ENCODE measurements at regions not wholly inside any gene's neighbourhood (a gene's known extent, or its start where the extent isn't known, plus 50 kb on each side); places are given as distances from the start of the nearest gene placed in this dataset.

GRCh38 chr9:80041821-80042220 is 470.1 kb downstream of the TLE4 start:
- Histone ChIP-seq H3K36me3 (ENCODE audit: control insufficient read depth, insufficient read depth, low read length) (no peaks in the 10 kb centered on the region), H3K4me1 (ENCODE audit: control insufficient read depth, insufficient read depth, low read length, poor library complexity, severe bottlenecking) (no peaks in the 10 kb centered on the region), H3K9me3 (ENCODE audit: control insufficient read depth, low read length) (no peaks in the 10 kb centered on the region), H3K4me3 (ENCODE audit: extremely low read depth, insufficient read depth, low read length, poor library complexity, severe bottlenecking) (no peak overlapping the region), H3K27ac (ENCODE audit: low read depth, low read length, severe bottlenecking) (no peak overlapping the region)
- 76 to 100% methylated on average over 2 of the region's 4 CpGs for WGBS, 2 experiments (ENCODE audit: insufficient coverage in 2 of 2)

GRCh38 chr9:80040457-80040856 is 468.7 kb downstream of the TLE4 start:
- no peaks in the 10 kb centered on the region for H3K36me3 ChIP-seq (ENCODE audit: control insufficient read depth, insufficient read depth, low read length)
- H3K27ac ChIP-seq (ENCODE audit: low read depth, low read length, severe bottlenecking): no peak overlapping the region
- 84 to 89% methylated on average over 4 of the region's 4 CpGs for WGBS, 2 experiments (ENCODE audit: insufficient coverage in 2 of 2)

GRCh38 chr9:80030801-80031200 is 459.0 kb downstream of the TLE4 start:
- H3K9me3 ChIP-seq (ENCODE audit: control insufficient read depth, low read length): no peaks in the 10 kb centered on the region
- H3K36me3 ChIP-seq (ENCODE audit: control insufficient read depth, insufficient read depth, low read length): no peaks in the 10 kb centered on the region
- no peak overlapping the region for H3K4me3 ChIP-seq (ENCODE audit: extremely low read depth, insufficient read depth, low read length, poor library complexity, severe bottlenecking)
- H3K4me1 ChIP-seq (ENCODE audit: control insufficient read depth, insufficient read depth, low read length, poor library complexity, severe bottlenecking): no peaks in the 10 kb centered on the region
- no peak overlapping the region for H3K27ac ChIP-seq (ENCODE audit: low read depth, low read length, severe bottlenecking)
- WGBS, 2 experiments (ENCODE audit: insufficient coverage in 2 of 2): no CpG with 5 or more reads among the region's 2 CpGs

More at GRCh38 chr9:80040457-80040856, 468.7 kb downstream of the TLE4 start:
- no peak overlapping the region for H3K4me3 ChIP-seq (ENCODE audit: extremely low read depth, insufficient read depth, low read length, poor library complexity, severe bottlenecking)
- H3K4me1 ChIP-seq (ENCODE audit: control insufficient read depth, insufficient read depth, low read length, poor library complexity, severe bottlenecking): no peaks in the 10 kb centered on the region
- H3K9me3 ChIP-seq (ENCODE audit: control insufficient read depth, low read length): no peaks in the 10 kb centered on the region

- no peak overlapping the region for H3K27ac ChIP-seq (ENCODE audit: low read depth, low read length, severe bottlenecking)
- H3K9me3 ChIP-seq (ENCODE audit: control insufficient read depth, low read length): no peaks in the 10 kb centered on the region
- H3K4me3 ChIP-seq (ENCODE audit: extremely low read depth, insufficient read depth, low read length, poor library complexity, severe bottlenecking): no peak overlapping the region
- no peaks in the 10 kb centered on the region for H3K4me1 ChIP-seq (ENCODE audit: control insufficient read depth, insufficient read depth, low read length, poor library complexity, severe bottlenecking)
- WGBS, 2 experiments (ENCODE audit: insufficient coverage in 2 of 2): 80 to 83% methylated on average over 1 of the region's 2 CpGs
- H3K36me3 ChIP-seq (ENCODE audit: control insufficient read depth, insufficient read depth, low read length): no peaks in the 10 kb centered on the region
Observed at GRCh38 chr9:80028501-80028900, 456.7 kb downstream of the TLE4 start.

DNA sequence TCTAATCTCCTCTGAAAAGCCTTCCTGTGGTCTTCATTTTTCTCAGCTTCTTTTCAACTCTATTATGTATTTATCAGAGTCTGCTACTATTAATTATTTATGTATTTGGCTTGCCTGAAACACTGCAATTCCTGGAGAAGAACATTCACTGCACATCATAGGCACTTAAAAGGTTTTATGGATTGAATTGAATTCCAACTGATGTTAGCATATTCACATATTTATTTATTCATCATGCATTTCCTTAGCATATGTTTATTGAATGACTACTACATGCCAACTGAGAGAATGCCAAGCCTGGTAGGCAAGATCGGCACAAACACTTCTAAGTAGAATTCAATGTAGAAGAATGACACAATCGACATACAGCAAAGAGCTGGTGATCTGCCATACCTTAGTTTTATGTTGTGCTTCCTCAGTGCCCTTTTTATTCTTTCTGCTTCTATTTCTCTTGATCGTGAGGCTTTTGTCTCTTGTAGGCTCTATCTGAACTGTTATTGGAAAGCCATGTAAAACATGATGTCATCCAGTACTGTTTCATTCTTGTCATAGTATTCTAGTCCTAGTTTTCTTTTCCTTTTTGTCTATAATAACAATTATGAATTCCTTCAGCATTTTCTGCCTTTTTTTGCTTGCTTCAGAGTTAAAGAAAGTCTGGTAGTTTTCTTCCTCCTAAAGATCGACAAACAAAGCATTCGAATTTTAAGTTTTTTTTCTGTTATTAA is 454.2 kb downstream of the TLE4 start:
- Histone ChIP-seq H3K36me3 (ENCODE audit: control insufficient read depth, insufficient read depth, low read length) (no peaks in the 10 kb centered on the region), H3K4me1 (ENCODE audit: control insufficient read depth, insufficient read depth, low read length, poor library complexity, severe bottlenecking) (no peaks in the 10 kb centered on the region), H3K9me3 (ENCODE audit: control insufficient read depth, low read length) (no peaks in the 10 kb centered on the region), H3K4me3 (ENCODE audit: extremely low read depth, insufficient read depth, low read length, poor library complexity, severe bottlenecking) (no peak overlapping the region), H3K27ac (ENCODE audit: low read depth, low read length, severe bottlenecking) (no peak overlapping the region)
- 95% methylated on average over 3 of the region's 5 CpGs; no CpG with 5 or more reads in 1 of the 2 experiments for WGBS, 2 experiments (ENCODE audit: insufficient coverage in 2 of 2)

DNA sequence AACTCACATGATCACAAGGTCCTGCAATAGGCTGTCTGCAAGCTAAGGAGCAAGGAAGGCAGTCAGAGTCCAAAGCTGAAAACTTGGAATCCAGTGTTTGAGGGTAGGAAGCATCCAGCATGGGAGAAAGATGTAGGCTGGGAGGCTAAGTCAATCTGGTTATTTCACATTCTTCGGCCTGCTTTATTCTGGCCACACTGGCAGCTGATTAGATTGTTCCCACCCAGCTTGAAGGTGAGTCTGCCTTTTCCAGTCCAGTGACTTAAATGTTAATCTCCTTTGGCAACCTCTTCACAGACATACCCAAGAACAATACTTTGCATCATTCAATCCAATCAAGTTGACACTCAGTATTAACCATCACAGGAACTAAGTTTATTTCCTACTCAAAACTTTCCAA is 453.4 kb downstream of the TLE4 start:
- Histone ChIP-seq H3K9me3 (ENCODE audit: control insufficient read depth, low read length) (no peaks in the 10 kb centered on the region), H3K27ac (ENCODE audit: low read depth, low read length, severe bottlenecking) (no peak overlapping the region), H3K4me3 (ENCODE audit: extremely low read depth, insufficient read depth, low read length, poor library complexity, severe bottlenecking) (no peak overlapping the region), H3K36me3 (ENCODE audit: control insufficient read depth, insufficient read depth, low read length) (no peaks in the 10 kb centered on the region), H3K4me1 (ENCODE audit: control insufficient read depth, insufficient read depth, low read length, poor library complexity, severe bottlenecking) (no peaks in the 10 kb centered on the region)
- 100% methylated on average over 1 of the region's 1 CpG; no CpG with 5 or more reads in 1 of the 2 experiments for WGBS, 2 experiments (ENCODE audit: insufficient coverage in 2 of 2)

GRCh38 chr9:80020530-80020929 is 448.8 kb downstream of the TLE4 start:
- Histone ChIP-seq H3K4me1 (ENCODE audit: control insufficient read depth, insufficient read depth, low read length, poor library complexity, severe bottlenecking) (no peaks in the 10 kb centered on the region), H3K4me3 (ENCODE audit: extremely low read depth, insufficient read depth, low read length, poor library complexity, severe bottlenecking) (no peak overlapping the region), H3K9me3 (ENCODE audit: control insufficient read depth, low read length) (no peaks in the 10 kb centered on the region), H3K27ac (ENCODE audit: low read depth, low read length, severe bottlenecking) (no peak overlapping the region), H3K36me3 (ENCODE audit: control insufficient read depth, insufficient read depth, low read length) (no peaks in the 10 kb centered on the region)

DNA sequence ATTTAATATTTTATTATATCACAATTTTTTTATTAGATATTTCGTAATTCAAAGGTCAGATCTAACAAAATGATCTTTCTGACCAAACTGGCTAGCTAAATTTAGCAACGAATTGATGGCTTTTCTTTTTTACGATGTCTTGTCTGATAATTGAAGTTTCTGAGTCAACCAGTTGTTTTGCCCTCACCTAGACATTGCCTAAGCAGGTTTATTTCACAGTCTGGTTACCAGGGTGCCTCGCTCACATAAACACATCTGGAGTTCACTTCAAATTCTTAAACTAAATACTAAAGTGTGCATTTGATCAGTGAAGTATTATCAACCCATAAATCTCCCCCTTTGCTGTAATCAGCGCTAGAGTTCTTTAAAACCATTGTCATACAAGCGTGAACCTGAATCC is 448.3 kb downstream of the TLE4 start:
- no peaks in the 10 kb centered on the region for H3K4me1 ChIP-seq (ENCODE audit: control insufficient read depth, insufficient read depth, low read length, poor library complexity, severe bottlenecking)
- H3K27ac ChIP-seq (ENCODE audit: low read depth, low read length, severe bottlenecking): no peak overlapping the region
- H3K4me3 ChIP-seq (ENCODE audit: extremely low read depth, insufficient read depth, low read length, poor library complexity, severe bottlenecking): no peak overlapping the region
- 93 to 96% methylated on average over 2 to 4 of the region's 6 CpGs for WGBS, 2 experiments (ENCODE audit: insufficient coverage in 2 of 2)
- H3K9me3 ChIP-seq (ENCODE audit: control insufficient read depth, low read length): no peaks in the 10 kb centered on the region
- H3K36me3 ChIP-seq (ENCODE audit: control insufficient read depth, insufficient read depth, low read length): no peaks in the 10 kb centered on the region

- no peaks in the 10 kb centered on the region for H3K9me3 ChIP-seq (ENCODE audit: control insufficient read depth, low read length)
- no peak overlapping the region for H3K4me3 ChIP-seq (ENCODE audit: extremely low read depth, insufficient read depth, low read length, poor library complexity, severe bottlenecking)
- no CpG with 5 or more reads among the region's 1 CpG for WGBS, 2 experiments (ENCODE audit: insufficient coverage in 2 of 2)
- no peaks in the 10 kb centered on the region for H3K4me1 ChIP-seq (ENCODE audit: control insufficient read depth, insufficient read depth, low read length, poor library complexity, severe bottlenecking)
- H3K27ac ChIP-seq (ENCODE audit: low read depth, low read length, severe bottlenecking): no peak overlapping the region
- no peaks in the 10 kb centered on the region for H3K36me3 ChIP-seq (ENCODE audit: control insufficient read depth, insufficient read depth, low read length)
Observed at GRCh38 chr9:80013891-80014290, 442.1 kb downstream of the TLE4 start.

DNA sequence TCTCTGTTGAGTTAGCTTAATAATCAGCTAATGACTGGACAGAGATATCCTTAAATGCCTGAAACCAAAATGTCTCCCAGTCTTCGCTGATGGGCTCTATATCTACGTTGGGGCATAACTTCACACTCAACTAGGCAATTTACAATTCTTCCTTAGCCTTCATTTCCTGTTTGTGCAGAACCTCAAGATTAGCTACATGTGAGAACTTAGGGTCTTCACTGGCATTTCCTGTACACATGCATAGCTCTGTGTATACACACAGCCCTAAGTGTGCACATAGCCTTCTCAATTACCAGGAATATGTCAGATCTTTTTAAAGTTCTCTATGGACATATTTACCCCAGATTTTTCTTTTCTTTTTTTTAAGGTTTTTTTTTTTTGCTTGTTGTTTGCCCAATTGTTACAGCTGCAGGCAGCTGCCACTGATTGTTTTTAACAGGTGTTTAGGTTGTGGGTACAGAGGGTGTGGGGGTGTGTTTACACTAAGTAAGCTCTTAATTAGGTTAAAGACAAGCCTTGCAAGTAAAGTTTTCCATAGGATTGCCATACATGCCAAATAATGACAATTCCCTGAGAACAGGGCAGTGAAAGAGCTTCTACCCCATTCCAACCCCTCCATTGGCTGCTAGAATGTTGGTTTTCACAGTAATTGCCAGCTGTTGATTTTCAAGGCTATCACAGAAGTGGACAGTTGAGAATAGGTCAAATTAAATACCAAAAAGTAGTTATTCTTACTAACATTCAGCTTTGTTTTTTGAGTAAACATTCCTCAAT is 441.0 kb downstream of the TLE4 start:
- H3K4me1 ChIP-seq (ENCODE audit: control insufficient read depth, insufficient read depth, low read length, poor library complexity, severe bottlenecking): no peaks in the 10 kb centered on the region
- no peaks in the 10 kb centered on the region for H3K36me3 ChIP-seq (ENCODE audit: control insufficient read depth, insufficient read depth, low read length)
- H3K4me3 ChIP-seq (ENCODE audit: extremely low read depth, insufficient read depth, low read length, poor library complexity, severe bottlenecking): no peak overlapping the region
- no peaks in the 10 kb centered on the region for H3K9me3 ChIP-seq (ENCODE audit: control insufficient read depth, low read length)
- no peak overlapping the region for H3K27ac ChIP-seq (ENCODE audit: low read depth, low read length, severe bottlenecking)
- 85 to 96% methylated on average over 2 of the region's 2 CpGs for WGBS, 2 experiments (ENCODE audit: insufficient coverage in 2 of 2)

- Histone ChIP-seq H3K4me1 (ENCODE audit: control insufficient read depth, insufficient read depth, low read length, poor library complexity, severe bottlenecking) (no peaks in the 10 kb centered on the region), H3K4me3 (ENCODE audit: extremely low read depth, insufficient read depth, low read length, poor library complexity, severe bottlenecking) (no peak overlapping the region), H3K36me3 (ENCODE audit: control insufficient read depth, insufficient read depth, low read length) (no peaks in the 10 kb centered on the region), H3K27ac (ENCODE audit: low read depth, low read length, severe bottlenecking) (no peak overlapping the region), H3K9me3 (ENCODE audit: control insufficient read depth, low read length) (no peaks in the 10 kb centered on the region)
- WGBS, 2 experiments (ENCODE audit: insufficient coverage in 2 of 2): 86 to 90% methylated on average over 1 to 3 of the region's 3 CpGs
Observed at GRCh38 chr9:80009204-80009603, 437.4 kb downstream of the TLE4 start.
